Body of pancreas (tissue), 4 donors: ENCODE measurements at regions not wholly inside any gene's neighbourhood (a gene's known extent, or its start where the extent isn't known, plus 50 kb on each side); places are given as distances from the start of the nearest gene placed in this dataset.

Experiments
- CTCF ChIP-seq, 7 experiments: fragments of 450-650 bp in 4 of 7; fragments of 200-600 bp in 3 of 7; sonication (generic) in 3 of 7; IDR thresholded peaks; one replicate each; pipeline ENCODE4 v1.5.1; 2016 to 2019; ENCODE audit warnings: antibody characterized with exemption in 7 of 7
- POLR2A ChIP-seq, 3 donors: fragments of 450-650 bp; IDR thresholded peaks; one replicate each; pipeline ENCODE4 v1.6.1; 2016; ENCODE audit warnings: antibody characterized with exemption in 3 of 3, mild to moderate bottlenecking in 2 of 3

GRCh38 chr4:141840299-141840986, 204.1 kb downstream of the IL15 start:
- TF ChIP-seq CTCF (IDR thresholded peaks at IDR 0.05) (no peak), POLR2A (IDR thresholded peaks at IDR 0.05) (no peak)
